Mesendoderm (in vitro differentiated cells): ENCODE measurements at regions not wholly inside any gene's neighbourhood (a gene's known extent, or its start where the extent isn't known, plus 50 kb on each side); places are given as distances from the start of the nearest gene placed in this dataset.

Experiments used
- DNase-seq: peaks from one replicate; pipeline ENCODE4 v3.0.0; 2013
- H2AK5ac ChIP-seq: 2 replicates; pipeline ENCODE4 v1.6.1; 2013; ENCODE audit warnings: low read length, inconsistent platforms
- H2BK120ac ChIP-seq: 2 replicates; pipeline ENCODE4 v1.6.1; 2013; ENCODE audit warnings: low read depth, mild to moderate bottlenecking, low read length, moderate library complexity, mixed read lengths
- H2BK15ac ChIP-seq: replicated peaks from 2 replicates; pipeline ENCODE4 v1.6.1; 2013; ENCODE audit warnings: low read depth, mild to moderate bottlenecking, moderate library complexity
- H2BK5ac ChIP-seq: 2 replicates; pipeline ENCODE4 v1.6.1; 2013; ENCODE audit warnings: low read length, inconsistent platforms
- H3K18ac ChIP-seq: 2 replicates; pipeline ENCODE4 v1.6.1; 2013; ENCODE audit warnings: mild to moderate bottlenecking, low read length, mixed read lengths
- H3K23ac ChIP-seq: one replicate; pipeline ENCODE4 v1.6.1; 2013; ENCODE audit warnings: low read length
- H3K27ac ChIP-seq: 2 replicates; pipeline ENCODE4 v1.5.1; 2013; ENCODE audit warnings: low read depth, mild to moderate bottlenecking, inconsistent platforms, low read length, moderate library complexity
- H3K27me3 ChIP-seq: 2 replicates; pipeline ENCODE4 v1.6.1; 2013; ENCODE audit warnings: low read length, control low read depth, mild to moderate bottlenecking, inconsistent platforms; ENCODE audit not compliant: insufficient read depth, poor library complexity
- H3K36me3 ChIP-seq: 2 replicates; pipeline ENCODE4 v1.6.1; 2013; ENCODE audit warnings: low read length, inconsistent platforms; ENCODE audit not compliant: control insufficient read depth, insufficient read depth
- H3K4ac ChIP-seq: one replicate; pipeline ENCODE4 v1.6.1; 2013; ENCODE audit warnings: low read depth, mild to moderate bottlenecking, low read length, moderate library complexity
- H3K4me1 ChIP-seq: 2 replicates; pipeline ENCODE4 v1.6.1; 2013; ENCODE audit warnings: low read depth, low read length, inconsistent platforms; ENCODE audit not compliant: control insufficient read depth
- H3K4me2 ChIP-seq: 2 replicates; pipeline ENCODE4 v1.6.1; 2013; ENCODE audit warnings: low read length
- H3K4me3 ChIP-seq: 2 replicates; pipeline ENCODE4 v1.5.1; 2013; ENCODE audit warnings: mild to moderate bottlenecking, low read length
- H3K56ac ChIP-seq: one replicate; pipeline ENCODE4 v1.6.1; 2013; ENCODE audit warnings: low read length
- H3K79me1 ChIP-seq: 2 replicates; pipeline ENCODE4 v1.6.1; 2013; ENCODE audit warnings: low read length, inconsistent platforms
- H3K79me2 ChIP-seq: 2 replicates; pipeline ENCODE4 v1.6.1; 2013; ENCODE audit warnings: mild to moderate bottlenecking, low read length; ENCODE audit not compliant: control insufficient read depth, insufficient read depth
- H3K9ac ChIP-seq: 2 replicates; pipeline ENCODE4 v1.6.1; 2013; ENCODE audit warnings: low read length, inconsistent platforms
- H4K5ac ChIP-seq: one replicate; pipeline ENCODE4 v1.6.1; 2013; ENCODE audit warnings: low read length
- H4K8ac ChIP-seq: one replicate; pipeline ENCODE4 v1.6.1; 2013; ENCODE audit warnings: low read depth, mild to moderate bottlenecking, control low read depth, low read length, moderate library complexity
- WGBS: extraction: QIAGEN DNeasy Blood & Tissue Kit; methylation state at CpG from one replicate; pipeline ENCODE4 v1.1.7; 2013; ENCODE audit warnings: low lambda C conversion rate, missing lambda C conversion rate; ENCODE audit not compliant: insufficient coverage; ENCODE audit errors: extremely low coverage; 5-methylcytosine and 5-hydroxymethylcytosine counted together

- no peaks in the 10 kb centered on the region for H3K36me3 ChIP-seq
- H3K27me3 ChIP-seq, result no peaks in the 10 kb centered on the region
- no peak overlapping the region for H3K27ac ChIP-seq
- H3K56ac ChIP-seq, result no peak overlapping the region
- no peak overlapping the region for H2BK15ac ChIP-seq
- no peak overlapping the region for H2BK5ac ChIP-seq
- H4K8ac ChIP-seq, result no peak overlapping the region
- H2AK5ac ChIP-seq, result no peak overlapping the region
- no peaks in the 10 kb centered on the region for H3K79me2 ChIP-seq
- H3K4me2 ChIP-seq, result no peak overlapping the region
- H3K4me3 ChIP-seq, result no peak overlapping the region
- no peak overlapping the region for H4K5ac ChIP-seq
- no peak overlapping the region for H2BK120ac ChIP-seq
- H3K4ac ChIP-seq, result no peak overlapping the region
- DNase-seq, result no peak
- no peak overlapping the region for H3K23ac ChIP-seq
- H3K18ac ChIP-seq, result no peak overlapping the region
- no CpG with 5 or more reads among the region's 3 CpGs for WGBS
- no peaks in the 10 kb centered on the region for H3K79me1 ChIP-seq
- no peaks in the 10 kb centered on the region for H3K4me1 ChIP-seq
- H3K9ac ChIP-seq, result no peak overlapping the region
These were observed 86.5 kb downstream of the IGLL5 start for GRCh38 chr22:22974156-22974555.

GRCh38 chr22:22974795-22975580, 87.4 kb downstream of the IGLL5 start:
- Histone ChIP-seq H2AK5ac (no peak overlapping the region), H3K23ac (no peak overlapping the region), H3K79me1 (no peaks in the 10 kb centered on the region), H4K5ac (no peak overlapping the region), H3K4me1 (no peaks in the 10 kb centered on the region), H3K4me3 (no peak overlapping the region), H3K4me2 (no peak overlapping the region), H3K9ac (no peak overlapping the region), H3K56ac (no peak overlapping the region), H3K27me3 (no peaks in the 10 kb centered on the region), H3K79me2 (no peaks in the 10 kb centered on the region), H2BK15ac (no peak overlapping the region), H2BK5ac (no peak overlapping the region), H3K4ac (no peak overlapping the region), H4K8ac (no peak overlapping the region), H2BK120ac (no peak overlapping the region), H3K27ac (no peak overlapping the region), H3K18ac (no peak overlapping the region), H3K36me3 (no peaks in the 10 kb centered on the region)
- WGBS, result no CpG with 5 or more reads among the region's 8 CpGs
- DNase-seq, result no peak

GRCh38 chr22:22976033-22976922, 88.7 kb downstream of the IGLL5 start:
- no peaks in the 10 kb centered on the region for H3K79me1 ChIP-seq
- no peak overlapping the region for H3K4me3 ChIP-seq
- no peak overlapping the region for H3K23ac ChIP-seq
- no peak overlapping the region for H3K9ac ChIP-seq
- WGBS, result no CpG with 5 or more reads among the region's 9 CpGs
- no peak overlapping the region for H3K4me2 ChIP-seq
- H4K8ac ChIP-seq, result no peak overlapping the region
- H3K79me2 ChIP-seq, result no peaks in the 10 kb centered on the region
- H3K4me1 ChIP-seq, result no peaks in the 10 kb centered on the region
- no peak overlapping the region for H2AK5ac ChIP-seq
- H2BK5ac ChIP-seq, result no peak overlapping the region
- H2BK120ac ChIP-seq, result no peak overlapping the region
- no peak for DNase-seq
- H3K27me3 ChIP-seq, result no peaks in the 10 kb centered on the region
- no peaks in the 10 kb centered on the region for H3K36me3 ChIP-seq
- H3K27ac ChIP-seq, result no peak overlapping the region
- H2BK15ac ChIP-seq, result no peak overlapping the region
- no peak overlapping the region for H3K18ac ChIP-seq
- no peak overlapping the region for H3K56ac ChIP-seq
- no peak overlapping the region for H4K5ac ChIP-seq
- H3K4ac ChIP-seq, result no peak overlapping the region

GRCh38 chr22:22977479-22978200, 90.0 kb downstream of the IGLL5 start:
- DNase-seq, result no peak
- H3K4me3 ChIP-seq, result no peak overlapping the region
- H3K4me2 ChIP-seq, result no peak overlapping the region

GRCh38 chr22:22978637-22979036, 91.0 kb downstream of the IGLL5 start:
- Histone ChIP-seq H3K36me3 (no peaks in the 10 kb centered on the region), H3K79me1 (no peaks in the 10 kb centered on the region), H2BK120ac (no peak overlapping the region), H3K27ac (no peak overlapping the region), H3K4me3 (no peak overlapping the region), H4K5ac (no peak overlapping the region), H3K56ac (no peak overlapping the region), H3K23ac (no peak overlapping the region), H3K9ac (no peak overlapping the region), H3K27me3 (no peaks in the 10 kb centered on the region), H3K18ac (no peak overlapping the region), H3K4me2 (no peak overlapping the region), H3K79me2 (no peaks in the 10 kb centered on the region), H2BK5ac (no peak overlapping the region), H3K4me1 (no peaks in the 10 kb centered on the region), H3K4ac (no peak overlapping the region), H2AK5ac (no peak overlapping the region), H4K8ac (no peak overlapping the region), H2BK15ac (no peak overlapping the region)
- DNase-seq, result no peak

More at GRCh38 chr22:22977479-22978200, 90.0 kb downstream of the IGLL5 start:
- no peak overlapping the region for H3K27ac ChIP-seq
- WGBS, result no CpG with 5 or more reads among the region's 2 CpGs
- H3K79me2 ChIP-seq, result no peaks in the 10 kb centered on the region
- no peaks in the 10 kb centered on the region for H3K36me3 ChIP-seq
- no peak overlapping the region for H2AK5ac ChIP-seq
- no peak overlapping the region for H3K18ac ChIP-seq
- H3K4ac ChIP-seq, result no peak overlapping the region
- no peaks in the 10 kb centered on the region for H3K4me1 ChIP-seq
- H3K79me1 ChIP-seq, result no peaks in the 10 kb centered on the region
- no peak overlapping the region for H2BK120ac ChIP-seq
- no peak overlapping the region for H3K23ac ChIP-seq
- no peak overlapping the region for H2BK15ac ChIP-seq
- H2BK5ac ChIP-seq, result no peak overlapping the region
- no peak overlapping the region for H3K9ac ChIP-seq
- H3K56ac ChIP-seq, result no peak overlapping the region
- H4K5ac ChIP-seq, result no peak overlapping the region
- no peak overlapping the region for H4K8ac ChIP-seq
- H3K27me3 ChIP-seq, result no peaks in the 10 kb centered on the region
